K562 (cell line): ENCODE measurements at regions not wholly inside any gene's neighbourhood (a gene's known extent, or its start where the extent isn't known, plus 50 kb on each side); places are given as distances from the start of the nearest gene placed in this dataset.

ENCODE experiments used
- ATAC-seq: fragments of 200-7000 bp; cut with Tn5 transposase; 3 replicates; pipeline ENCODE4 v1.9.1; 2020; ENCODE audit warnings: moderate library complexity
- BruUV-seq: library from RNA; stranded (reverse); fragments of 400-500 nt; replicated peaks from 2 replicates; lab custom pipeline; 2021; lab: Mats Ljungman, UMichigan
- CTCF ChIA-PET: fragments of 300-600 bp; formaldehyde crosslinking; extraction: SDS; loops from one replicate; lab custom pipeline; 2021; ENCODE audit warnings: low intra/inter-chr PET ratio; lab: Yijun Ruan, JAX
- POLR2A ChIA-PET: fragments of 300-600, 350-650 bp; sonication (Branson Sonifier 250); formaldehyde crosslinking; extraction: SDS; loops from one replicate; lab custom pipeline; 2021; ENCODE audit warnings: antibody characterized with exemption, inconsistent platforms; lab: Yijun Ruan, JAX
- DNase-seq, 4 experiments: peaks; one replicate each; pipeline versions ENCODE4 v3.0.0 to v3.0.0-alpha.2; 2011 to 2018; ENCODE audit warnings: low spot score in 3 of 4, mixed read lengths in 3 of 4; ENCODE audit errors: extremely low read depth in 1 of 4
- FAIRE-seq: peaks from 2 replicates; lab custom pipeline; 2011; peaks lifted over from hg19 to GRCh38; lab: Jason Lieb, UNC
- H2AFZ ChIP-seq: 2 replicates; pipeline ENCODE4 v1.6.0; 2011; ENCODE audit warnings: low read depth, low read length, control low read depth, inconsistent platforms
- H3K27ac ChIP-seq: fragments of 200-600 bp; 3 replicates; pipeline ENCODE4 v1.8.0; 2011; ENCODE audit warnings: low read depth, mild to moderate bottlenecking, control low read depth, inconsistent platforms, low read length, moderate library complexity, mixed read lengths; ENCODE audit errors: extremely low read depth
- H3K27me3 ChIP-seq, 2 experiments: fragments of 300-600 bp in 1 of 2; 2 replicates in 1 of 2; 3 replicates in 1 of 2; pipeline versions ENCODE4 v1.6.0 to v1.8.0; 2011; ENCODE audit warnings: inconsistent platforms in 2 of 2, low read length in 2 of 2, mild to moderate bottlenecking in 1 of 2, mixed read lengths in 1 of 2, moderate library complexity in 1 of 2; ENCODE audit not compliant: control insufficient read depth in 2 of 2, insufficient read depth in 2 of 2
- H3K36me3 ChIP-seq: fragments of 300-600 bp; 3 replicates; pipeline ENCODE4 v1.8.0; 2011; ENCODE audit warnings: mild to moderate bottlenecking, low read length, inconsistent platforms; ENCODE audit not compliant: control insufficient read depth, insufficient read depth
- H3K4me1 ChIP-seq, 2 experiments: fragments of 200-600 bp in 1 of 2; replicated peaks in 1 of 2; 2 replicates in 1 of 2; 3 replicates in 1 of 2; pipeline versions ENCODE4 v1.5.1 to v1.8.0; 2011; ENCODE audit warnings: inconsistent platforms in 2 of 2, low read length in 2 of 2, mild to moderate bottlenecking in 1 of 2, mixed read lengths in 1 of 2, moderate library complexity in 1 of 2; ENCODE audit not compliant: control insufficient read depth in 2 of 2, insufficient read depth in 2 of 2
- H3K4me2 ChIP-seq: 2 replicates; pipeline ENCODE4 v1.6.1; 2011; ENCODE audit warnings: low read length, control low read depth, inconsistent platforms, mixed read lengths; ENCODE audit not compliant: insufficient read depth
- H3K4me3 ChIP-seq: fragments of 200-600 bp; sonication (generic), shearing (Covaris generic); 2 replicates; pipeline ENCODE4 v1.5.1; 2016; ENCODE audit warnings: control low read depth, inconsistent platforms
- H3K79me2 ChIP-seq: fragments of 200-600 bp; 3 replicates; pipeline ENCODE4 v1.8.0; 2011; ENCODE audit warnings: low read length, inconsistent platforms; ENCODE audit not compliant: control insufficient read depth, insufficient read depth
- H3K9ac ChIP-seq, 2 experiments: 2 replicates each; pipeline versions ENCODE4 v1.6.0 to v1.6.1; 2011; ENCODE audit warnings: low read depth in 2 of 2, low read length in 2 of 2, control low read depth in 1 of 2, inconsistent platforms in 1 of 2, mild to moderate bottlenecking in 1 of 2, mixed read lengths in 1 of 2; ENCODE audit not compliant: insufficient read depth in 1 of 2
- H3K9me1 ChIP-seq: one replicate; pipeline ENCODE4 v1.6.0; 2011; ENCODE audit warnings: inconsistent platforms, mild to moderate bottlenecking, low read length, moderate library complexity; ENCODE audit not compliant: control insufficient read depth, insufficient read depth
- H3K9me3 ChIP-seq: replicated peaks from 2 replicates; pipeline ENCODE4 v1.5.1; 2011; ENCODE audit warnings: low read depth, low read length, inconsistent platforms; ENCODE audit not compliant: control insufficient read depth, insufficient read depth
- H4K20me1 ChIP-seq: replicated peaks from 2 replicates; pipeline ENCODE4 v1.6.1; 2011; ENCODE audit warnings: low read length, inconsistent platforms, mixed read lengths; ENCODE audit not compliant: control insufficient read depth, insufficient read depth
- ARID4B ChIP-seq: sonication (generic); formaldehyde crosslinking; IDR thresholded peaks from 2 replicates; pipeline ENCODE4 v1.8.0; 2022; ENCODE audit warnings: mild to moderate bottlenecking, missing genetic modification reagents
- CSDE1 ChIP-seq, 2 experiments: fragments of 450-650 bp; IDR thresholded peaks; 2 replicates each; pipeline ENCODE4 v1.6.1; 2016; ENCODE audit warnings: mild to moderate bottlenecking in 1 of 2
- ERF ChIP-seq: fragments of 450-650 bp; formaldehyde crosslinking; IDR thresholded peaks from 2 replicates; pipeline ENCODE4 v1.4.0; 2020; ENCODE audit warnings: mild to moderate bottlenecking, mixed read lengths
- HMG20B ChIP-seq: fragments of 250-450 bp; sonication (Bioruptor Pico); IDR thresholded peaks from 2 replicates; pipeline ENCODE4 v1.5.0; 2021; ENCODE audit warnings: mild to moderate bottlenecking
- RBM39 ChIP-seq: fragments of 200-400 bp; formaldehyde crosslinking; optimal IDR thresholded peaks from 2 replicates; pipeline ENCODE3; 2018; ENCODE audit warnings: low read depth, low read length
- RFX5 ChIP-seq: IDR thresholded peaks from 2 replicates; pipeline ENCODE4 v1.6.1; 2011; ENCODE audit warnings: low read depth, mild to moderate bottlenecking, improper control_type of control experiment, low read length
- SNIP1 ChIP-seq: fragments of 450-650 bp; IDR thresholded peaks from 2 replicates; pipeline ENCODE4 v1.7.1; 2017; ENCODE audit warnings: low read depth, mild to moderate bottlenecking
- ZBTB34 ChIP-seq: fragments of 250-450 bp; sonication (Bioruptor Pico); IDR thresholded peaks from 2 replicates; pipeline ENCODE4 v1.8.0; 2021; ENCODE audit warnings: mild to moderate bottlenecking, moderate library complexity
- ZNF197 ChIP-seq: fragments of 200-800 bp; sonication (Bioruptor generic); IDR thresholded peaks from 2 replicates; pipeline ENCODE4 v1.6.1; 2016; ENCODE audit warnings: low read depth, missing genetic modification characterization, missing compliant biosample characterization
- WGBS: fragments of 100-300 bp; shearing (Covaris generic); methylation state at CpG from one replicate; pipeline ENCODE4 v1.1.6; 2016; ENCODE audit warnings: low coverage, mixed read lengths; ENCODE audit not compliant: insufficient coverage; ENCODE audit errors: missing lambda C conversion rate; 5-methylcytosine and 5-hydroxymethylcytosine counted together
- in situ Hi-C: fragments of 300-500 bp; cut with MboI; formaldehyde crosslinking; loops from 4 replicates; pipeline ENCODE4 v1.15.0; 2018; ENCODE audit warnings: inconsistent platforms, mixed read lengths
- intact Hi-C: fragments of 100-400 bp; cut with micrococcal nuclease; formaldehyde crosslinking; loops from 2 replicates; pipeline ENCODE4 v1.14.2; 2022

DNA sequence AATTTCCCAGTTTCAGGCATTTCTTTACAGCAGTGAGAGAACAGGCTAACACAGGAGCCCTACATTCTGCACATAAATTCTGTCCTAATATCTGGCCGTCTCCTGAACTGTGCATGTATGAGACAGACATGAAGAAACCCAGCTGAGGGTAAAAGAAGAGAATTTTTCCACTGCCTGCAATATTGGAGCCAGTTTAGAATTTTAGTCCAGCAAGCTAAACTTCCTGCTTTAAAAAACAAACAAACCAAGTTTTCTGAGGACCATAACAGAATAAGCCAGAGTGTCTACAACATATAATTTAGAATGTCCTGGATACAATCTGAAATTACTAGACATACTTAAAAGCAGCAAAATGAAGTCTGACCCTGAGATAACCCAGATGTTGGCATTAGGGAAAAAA lies 215.1 kb upstream of the KLHL29 start:
- TF ChIP-seq ARID4B (CRISPR knock-in tag) (no peak), HMG20B (no peak), ZBTB34 (CRISPR knock-in tag) (no peak), SNIP1 (no peak), ERF (CRISPR knock-in tag) (no peak), RFX5 (no peak), RBM39 (no peak), CSDE1 (IDR thresholded peaks at IDR 0.05) (no peak), ZNF197 (CRISPR knock-in tag) (no peak)
- Histone ChIP-seq H3K9me3 (no peaks in the 10 kb centered on the region), H3K36me3 (no peaks in the 10 kb centered on the region), H2AFZ (no peak overlapping the region), H3K4me2 (no peak overlapping the region), H3K4me3 (no peak overlapping the region), H3K79me2 (no peaks in the 10 kb centered on the region), H3K27ac (no peak overlapping the region), H3K4me1 (no peaks in the 10 kb centered on the region), H3K27me3 (no peaks in the 10 kb centered on the region), H4K20me1 (no peaks in the 10 kb centered on the region), H3K9ac (no peak overlapping the region), H3K9me1 (no peaks in the 10 kb centered on the region)
- 0% methylated on average over 1 of the region's 1 CpG for WGBS
- ChIA-PET POLR2A (no interaction called here), CTCF (no interaction called here)
- DNase-seq: no peak
- intact Hi-C loops: no loop called here
- FAIRE-seq: no peak
- BruUV-seq: no TSS peak
- in situ Hi-C loops: no loop called here
- no peak for ATAC-seq
